Stomach (tissue), 8 donors: ENCODE measurements at regions not wholly inside any gene's neighbourhood (a gene's known extent, or its start where the extent isn't known, plus 50 kb on each side); places are given as distances from the start of the nearest gene placed in this dataset.

ENCODE experiments used
- DNase-seq, 2 donors: peaks; one replicate each; pipeline versions ENCODE4 v3.0.0 to v3.0.0-alpha.2; 2013 to 2019
- H3K27ac ChIP-seq, 5 donors: fragments of 200-600 bp in 4 of 5; sonication (generic) in 4 of 5; one replicate each; pipeline ENCODE4 v1.5.1; 2013 to 2019; ENCODE audit warnings: mild to moderate bottlenecking in 1 of 5, moderate library complexity in 1 of 5
- H3K27me3 ChIP-seq, 3 donors: fragments of 200-600 bp; sonication (generic); one replicate each; pipeline ENCODE4 v1.5.1; 2017 to 2019; ENCODE audit warnings: mixed run types in 1 of 3
- H3K36me3 ChIP-seq, 4 donors: fragments of 200-600 bp; sonication (generic); 1 replicate in 3 of 4; 2 replicates in 1 of 4; pipeline ENCODE4 v1.5.1; 2016 to 2019
- H3K4me1 ChIP-seq, 4 donors: fragments of 200-600 bp; sonication (generic); one replicate each; pipeline ENCODE4 v1.5.1; 2016 to 2019
- H3K4me3 ChIP-seq, 4 donors: fragments of 200-600 bp; sonication (generic) in 3 of 4; one replicate each; pipeline ENCODE4 v1.5.1; 2016 to 2019; ENCODE audit warnings: mild to moderate bottlenecking in 1 of 4
- H3K9me3 ChIP-seq, 4 donors: fragments of 200-600 bp; sonication (generic); one replicate each; pipeline ENCODE4 v1.5.1; 2016 to 2019
- CTCF ChIP-seq, 7 experiments: fragments of 450-650 bp in 4 of 7; fragments of 200-600 bp in 3 of 7; sonication (generic) in 3 of 7; IDR thresholded peaks; one replicate each; pipeline ENCODE4 v1.5.1; 2016 to 2019; ENCODE audit warnings: antibody characterized with exemption in 7 of 7, control low read depth in 2 of 7, mild to moderate bottlenecking in 1 of 7
- EP300 ChIP-seq: sonication (generic); formaldehyde crosslinking; IDR thresholded peaks from one replicate; pipeline ENCODE4 v1.6.1; 2017; ENCODE audit warnings: antibody characterized with exemption
- POLR2A ChIP-seq, 4 donors: fragments of 450-650 bp; IDR thresholded peaks; one replicate each; pipeline ENCODE4 v1.6.1; 2016; ENCODE audit warnings: antibody characterized with exemption in 4 of 4, control low read depth in 2 of 4, mild to moderate bottlenecking in 1 of 4, moderate library complexity in 1 of 4
- POLR2AphosphoS5 ChIP-seq, 3 donors: sonication (generic); formaldehyde crosslinking; IDR thresholded peaks; one replicate each; pipeline ENCODE4 v1.6.1; 2016; ENCODE audit warnings: antibody characterized with exemption in 3 of 3
- WGBS, 5 donors: extraction: QIAGEN DNeasy Blood & Tissue Kit in 3 of 5; methylation state at CpG; one replicate each; pipeline versions ENCODE4 v1.1.5 to v1.1.7; 2013 to 2018; 5-methylcytosine and 5-hydroxymethylcytosine counted together
- intact Hi-C: fragments of 100-400 bp; cut with DNase I; formaldehyde crosslinking; loops from one replicate; pipeline ENCODE4 v1.15.1; 2023; ENCODE audit warnings: low total_unique reads
- donor health status: healthy with polysubstance abuse.
- donor health status: Bipolar disorder and iron deficiency.
- donor health status: healthy.

GRCh38 chr11:116421529-116422185 lies 351.1 kb downstream of the BUD13 start:
- Histone ChIP-seq H3K27me3 (peaks cover 0 to 43% (median 0%) of the 10 kb centered on the region in 3 donors), H3K27ac (no peak overlapping the region), H3K36me3 (no peaks in the 10 kb centered on the region), H3K4me1 (no peaks in the 10 kb centered on the region), H3K4me3 (no peak overlapping the region), H3K9me3 (no peaks in the 10 kb centered on the region)
- TF ChIP-seq POLR2A (IDR thresholded peaks at IDR 0.05), result no peak
- no peak for TF ChIP-seq EP300
- no peak for TF ChIP-seq CTCF (IDR thresholded peaks at IDR 0.05)
- TF ChIP-seq POLR2AphosphoS5 (IDR thresholded peaks at IDR 0.05), result no peak
- WGBS, 5 donors, result 44 to 60% (median 59%) methylated on average over 16 of the region's 16 CpGs
- intact Hi-C loops, result no loop called here
- DNase-seq, result no peak

GRCh38 chr11:116420770-116421528 lies 351.8 kb downstream of the BUD13 start:
- Histone ChIP-seq H3K9me3 (no peaks in the 10 kb centered on the region), H3K27me3 (peaks cover 0 to 43% (median 0%) of the 10 kb centered on the region in 3 donors), H3K4me3 (no peak overlapping the region), H3K4me1 (no peaks in the 10 kb centered on the region), H3K36me3 (no peaks in the 10 kb centered on the region), H3K27ac (no peak overlapping the region)
- intact Hi-C loops, result no loop called here
- 52 to 75% (median 58%) methylated on average over 9 of the region's 9 CpGs for WGBS, 5 donors
- peak; percentile 31 to 61 for DNase-seq
- TF ChIP-seq EP300 (no peak), POLR2A (IDR thresholded peaks at IDR 0.05) (no peak), POLR2AphosphoS5 (IDR thresholded peaks at IDR 0.05) (no peak), CTCF (IDR thresholded peaks at IDR 0.05) (no peak)

GRCh38 chr11:116420030-116420429 lies 352.8 kb downstream of the BUD13 start:
- TF ChIP-seq POLR2A (IDR thresholded peaks at IDR 0.05) (no peak), EP300 (no peak), CTCF (IDR thresholded peaks at IDR 0.05) (no peak), POLR2AphosphoS5 (IDR thresholded peaks at IDR 0.05) (no peak)
- no peak for DNase-seq
- intact Hi-C loops, result no loop called here

GRCh38 chr11:116418388-116419041 lies 354.3 kb downstream of the BUD13 start:
- TF ChIP-seq EP300, result no peak
- no peak for TF ChIP-seq POLR2A (IDR thresholded peaks at IDR 0.05)
- no peak for TF ChIP-seq CTCF (IDR thresholded peaks at IDR 0.05)
- TF ChIP-seq POLR2AphosphoS5 (IDR thresholded peaks at IDR 0.05), result no peak
- 58 to 79% (median 65%) methylated on average over 6 of the region's 6 CpGs for WGBS, 5 donors
- intact Hi-C loops, result no loop called here
- Histone ChIP-seq H3K9me3 (no peaks in the 10 kb centered on the region), H3K4me3 (no peak overlapping the region), H3K36me3 (no peaks in the 10 kb centered on the region), H3K4me1 (peaks cover 0 to 10% (median 0%) of the 10 kb centered on the region in 4 donors), H3K27me3 (peaks cover 0 to 34% (median 0%) of the 10 kb centered on the region in 3 donors), H3K27ac (no peak overlapping the region)
- DNase-seq, result no peak

More at GRCh38 chr11:116420030-116420429, 352.8 kb downstream of the BUD13 start:
- Histone ChIP-seq H3K27ac (no peak overlapping the region), H3K4me1 (peaks cover 0 to 2% (median 0%) of the 10 kb centered on the region in 4 donors), H3K27me3 (peaks cover 0 to 44% (median 0%) of the 10 kb centered on the region in 3 donors), H3K36me3 (no peaks in the 10 kb centered on the region), H3K4me3 (no peak overlapping the region), H3K9me3 (no peaks in the 10 kb centered on the region)
